Right renal pelvis (tissue), 4 donors: ENCODE measurements at regions not wholly inside any gene's neighbourhood (a gene's known extent, or its start where the extent isn't known, plus 50 kb on each side); places are given as distances from the start of the nearest gene placed in this dataset.

Experiments used
- DNase-seq, 4 donors: peaks; one replicate each; pipeline ENCODE4 v3.0.0-alpha.2; 2013; ENCODE audit warnings: low read depth in 4 of 4, low spot score in 3 of 4, missing footprints in 1 of 4

DNA sequence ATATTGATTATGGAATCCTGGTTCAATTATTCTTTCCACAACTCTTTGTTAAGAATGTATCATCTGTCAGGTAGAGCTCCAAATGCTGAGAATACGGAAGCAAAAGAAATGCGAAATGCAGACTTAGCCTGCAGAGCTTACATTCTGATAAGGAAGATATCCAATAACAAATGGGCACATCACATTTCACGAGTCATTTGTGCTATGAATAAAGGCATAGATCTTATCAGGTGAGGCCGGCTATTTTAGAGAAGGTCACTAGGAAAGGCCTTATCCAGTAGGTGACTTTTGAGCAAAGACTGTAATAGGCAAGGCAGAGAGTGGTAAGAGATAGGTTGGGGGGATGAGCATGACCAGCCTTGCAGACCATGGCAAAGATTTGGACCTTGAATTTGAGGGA, 174.3 kb upstream of the SERPINE2 start:
- DNase-seq, result no peak

DNA sequence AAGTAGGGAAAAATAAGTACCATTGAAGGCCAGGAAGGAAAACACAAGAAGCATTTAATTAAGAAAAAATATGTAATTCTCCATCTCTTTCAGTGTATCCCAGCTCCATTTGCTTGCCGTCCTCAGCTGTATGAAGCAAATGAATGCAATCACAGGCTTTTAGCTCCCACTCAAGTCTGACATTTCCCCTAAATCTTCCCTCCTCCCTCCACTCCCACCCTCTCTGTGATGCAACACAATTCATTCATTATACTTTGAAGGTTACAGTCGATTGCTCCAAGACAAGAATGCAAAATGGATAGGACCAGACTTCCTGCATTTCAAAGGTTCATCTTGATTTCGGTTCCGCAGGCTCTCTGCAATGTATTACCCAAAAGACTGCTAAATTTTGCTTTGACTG, 172.7 kb upstream of the SERPINE2 start:
- DNase-seq, result no peak

DNA sequence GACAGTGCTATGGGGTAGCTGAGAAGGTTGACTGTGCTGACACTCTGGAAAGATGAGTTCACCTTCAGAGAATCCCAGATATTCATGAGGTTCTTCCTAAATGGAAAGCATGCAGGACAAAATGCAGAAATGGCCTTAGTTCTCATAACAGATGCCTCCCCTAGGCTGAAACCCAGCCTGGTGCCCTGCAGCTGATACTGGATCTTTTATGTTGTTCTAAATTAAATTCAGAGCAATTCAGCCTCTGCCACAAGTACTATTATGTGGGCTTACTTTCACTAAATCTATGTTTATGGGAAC, 172.0 kb upstream of the SERPINE2 start:
- DNase-seq, result no peak

DNA sequence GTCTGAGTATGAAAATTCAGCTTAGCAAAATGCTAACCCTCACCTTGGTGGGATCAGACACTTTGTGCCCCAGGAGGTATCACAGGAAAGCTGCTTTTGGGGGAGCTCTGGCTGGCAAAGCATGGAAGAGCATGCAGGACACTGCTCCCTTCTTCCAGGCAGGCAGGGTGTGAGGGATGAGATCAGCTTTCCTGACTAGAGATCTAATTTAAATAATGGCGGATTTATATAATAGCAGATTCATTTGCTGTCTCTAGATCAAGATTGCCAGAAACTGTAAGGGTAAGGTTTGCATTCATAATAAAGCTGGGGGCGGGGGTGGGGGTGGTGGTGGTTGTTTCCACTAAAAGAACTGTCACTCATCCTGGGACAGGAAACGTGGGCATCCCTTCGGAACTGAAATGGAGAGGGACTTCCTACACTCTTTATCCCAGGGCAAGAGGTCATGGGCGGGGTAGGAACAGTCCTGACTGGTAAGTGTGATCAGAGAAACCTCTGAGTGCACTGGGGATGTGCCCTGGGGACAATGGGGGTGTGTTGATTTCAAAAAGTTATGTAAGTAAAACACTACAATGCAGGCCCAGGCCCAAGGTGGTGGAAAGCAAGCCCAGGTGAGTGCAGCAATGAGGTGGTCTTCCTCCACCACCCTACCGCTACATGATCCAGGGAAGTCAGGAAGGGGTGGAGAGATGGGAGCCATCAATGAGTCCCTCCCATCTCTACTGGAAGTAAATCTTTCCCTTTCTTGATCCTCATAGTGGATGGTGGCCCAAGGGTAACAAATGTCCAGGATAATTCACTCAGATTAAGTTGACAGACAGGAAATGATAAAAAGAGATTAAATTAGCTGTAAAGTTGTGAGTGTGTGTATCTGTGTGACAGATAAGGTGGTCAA, 171.4 kb upstream of the SERPINE2 start:
- no peak for DNase-seq

DNA sequence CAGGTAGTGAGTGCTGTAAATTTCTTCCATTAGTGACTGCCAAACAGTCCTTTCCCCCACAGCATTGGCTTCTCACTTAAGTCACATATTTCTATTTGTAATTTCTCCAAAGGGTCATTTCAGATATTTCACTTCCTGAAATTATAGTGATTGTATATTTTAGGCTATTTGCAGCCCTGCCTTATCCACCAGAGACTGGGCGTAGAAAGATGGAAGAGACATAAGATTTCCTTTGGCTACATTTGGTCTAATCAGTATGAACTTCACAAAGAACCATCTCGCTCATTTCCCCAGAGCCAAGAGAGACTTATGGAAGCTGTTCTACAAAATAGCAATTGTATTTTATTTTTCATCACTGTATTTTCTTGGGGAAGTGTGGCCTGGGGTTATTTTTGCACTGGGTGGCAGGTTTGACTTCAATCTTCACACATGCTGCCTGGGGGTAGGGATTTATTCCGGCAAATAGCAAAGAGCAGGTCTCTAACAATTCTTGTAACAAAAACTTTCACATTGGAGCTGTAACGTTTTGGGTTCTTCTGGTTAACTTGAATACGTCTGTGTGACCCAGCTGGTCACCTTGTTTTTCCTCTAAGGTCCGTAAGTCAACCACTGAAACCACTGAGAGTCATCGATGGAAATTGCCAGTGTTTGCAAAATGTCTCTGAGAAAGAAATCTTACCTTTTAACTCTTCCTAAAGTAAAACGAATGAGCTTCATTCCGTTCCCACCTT, 170.6 kb upstream of the SERPINE2 start:
- DNase-seq, result no peak

DNA sequence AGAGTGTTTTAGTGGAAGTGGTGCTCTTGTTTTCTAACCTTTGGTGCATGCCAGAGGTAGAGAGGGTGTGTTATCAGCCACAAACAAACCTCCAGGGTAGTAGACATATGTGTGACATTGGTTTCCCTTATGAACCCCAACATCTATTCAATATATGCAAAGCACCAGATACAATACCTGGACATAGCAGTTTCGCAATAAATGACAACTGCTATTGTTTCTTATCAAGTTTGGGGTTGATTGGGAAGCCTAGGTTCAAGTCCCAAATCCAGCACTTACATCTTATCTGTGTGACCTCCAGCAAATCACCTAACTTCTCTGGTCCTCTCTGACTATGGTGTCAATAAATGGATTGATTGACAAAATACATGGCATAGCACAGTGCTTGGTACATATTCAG, 169.4 kb upstream of the SERPINE2 start:
- DNase-seq, result no peak

DNA sequence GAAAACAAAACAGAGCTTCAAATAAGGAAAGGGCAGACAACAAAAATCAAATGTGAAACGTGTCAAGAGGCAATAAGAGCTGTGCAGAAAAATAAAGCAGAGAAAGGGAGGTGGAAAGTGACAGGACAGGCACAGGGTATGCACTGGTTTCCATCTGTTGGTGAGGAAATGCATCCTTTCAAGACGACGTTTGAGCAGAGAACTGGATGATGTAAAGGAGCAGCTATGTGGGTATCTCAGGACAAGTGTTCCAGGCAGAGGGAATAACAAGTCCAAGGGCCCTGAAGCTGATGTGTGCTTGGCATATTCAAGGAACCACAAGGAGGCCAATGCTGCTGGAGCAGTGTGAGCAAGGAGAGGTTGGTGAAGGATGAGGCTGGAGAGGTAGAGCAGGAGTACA, 168.9 kb upstream of the SERPINE2 start:
- no peak for DNase-seq

DNA sequence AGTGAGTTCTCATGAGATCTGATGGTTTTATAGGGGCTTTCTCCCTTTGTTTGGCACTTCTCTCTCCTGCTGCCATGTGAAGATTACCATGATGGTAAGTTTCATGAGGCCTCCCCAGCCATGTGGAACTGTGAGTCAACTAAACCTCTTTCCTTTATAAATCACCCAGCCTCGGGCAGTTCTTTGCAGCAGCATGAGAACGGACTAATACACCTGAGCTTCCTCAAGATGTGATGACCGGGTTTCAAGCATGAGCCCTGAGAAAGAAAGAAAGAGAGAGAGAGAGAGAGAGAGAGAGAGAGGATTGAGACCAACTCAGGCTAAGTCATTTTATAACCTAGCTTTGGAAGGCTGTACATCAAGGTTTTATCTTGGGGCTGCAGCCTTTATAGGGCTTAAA, 167.7 kb upstream of the SERPINE2 start:
- no peak for DNase-seq

DNA sequence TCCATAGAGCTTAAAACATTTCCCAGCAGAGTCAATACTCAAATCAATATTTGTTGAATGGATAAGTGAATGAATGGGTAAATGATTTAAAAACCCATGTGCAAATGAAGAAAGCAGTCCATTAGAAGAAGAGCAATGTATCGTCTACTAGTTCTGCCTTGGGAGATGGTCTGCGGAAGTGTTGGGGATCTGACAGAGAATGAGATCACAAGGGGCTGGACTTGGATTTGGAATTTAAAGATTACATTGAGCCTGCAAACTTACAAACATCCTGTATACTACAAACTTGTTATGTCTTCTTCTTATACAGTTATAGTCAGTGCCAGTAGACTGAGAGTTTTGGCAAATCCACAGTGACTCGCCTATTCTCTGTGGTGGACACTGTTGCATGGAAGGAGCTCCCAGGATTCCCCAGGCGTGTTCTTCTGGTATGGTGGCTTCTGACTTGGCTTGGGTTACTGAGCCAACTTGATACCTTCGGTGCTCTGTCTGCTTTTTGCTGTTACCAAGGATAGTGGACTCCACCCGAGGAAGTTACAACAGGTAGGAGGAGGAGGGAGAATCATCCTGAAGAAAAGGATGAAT, 163.3 kb upstream of the SERPINE2 start:
- DNase-seq, result no peak

DNA sequence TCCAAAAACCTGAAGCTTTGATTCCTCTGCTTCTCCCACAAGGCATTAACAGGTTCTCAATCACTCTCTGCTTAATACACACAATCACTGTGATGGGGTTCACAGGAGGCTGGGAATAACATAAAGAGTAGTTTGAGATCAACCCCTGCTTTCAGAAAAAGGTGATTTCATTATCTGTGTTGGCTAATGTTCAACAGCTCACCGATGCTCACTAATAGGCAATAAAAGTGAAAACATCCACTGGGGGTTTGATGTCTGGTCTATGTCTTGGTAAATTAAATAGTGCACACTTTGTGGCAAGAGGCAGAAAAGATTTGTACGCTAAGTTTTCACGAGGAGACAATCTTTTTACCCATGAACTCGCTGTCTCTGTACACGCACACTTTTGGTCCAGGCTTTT, 159.3 kb upstream of the SERPINE2 start:
- DNase-seq, result no peak

DNA sequence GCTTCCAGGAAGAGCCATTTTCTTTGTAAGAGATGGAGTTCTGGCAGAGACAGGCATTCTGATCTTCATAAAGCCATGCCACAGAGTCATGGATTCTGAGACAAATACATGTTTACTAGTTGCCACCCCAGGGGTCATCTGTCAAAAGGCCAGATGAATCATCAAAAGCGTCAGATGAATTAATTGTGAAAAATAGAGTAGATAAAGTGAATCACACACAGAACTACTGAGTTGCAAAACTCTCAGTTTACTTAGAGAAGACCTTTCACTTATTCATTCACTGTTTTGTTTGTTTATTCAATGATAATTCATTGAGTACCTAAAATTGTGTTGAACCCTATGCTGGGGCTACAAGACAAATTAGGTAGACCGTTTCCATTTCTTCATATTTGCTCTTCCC, 157.7 kb upstream of the SERPINE2 start:
- no peak for DNase-seq

DNA sequence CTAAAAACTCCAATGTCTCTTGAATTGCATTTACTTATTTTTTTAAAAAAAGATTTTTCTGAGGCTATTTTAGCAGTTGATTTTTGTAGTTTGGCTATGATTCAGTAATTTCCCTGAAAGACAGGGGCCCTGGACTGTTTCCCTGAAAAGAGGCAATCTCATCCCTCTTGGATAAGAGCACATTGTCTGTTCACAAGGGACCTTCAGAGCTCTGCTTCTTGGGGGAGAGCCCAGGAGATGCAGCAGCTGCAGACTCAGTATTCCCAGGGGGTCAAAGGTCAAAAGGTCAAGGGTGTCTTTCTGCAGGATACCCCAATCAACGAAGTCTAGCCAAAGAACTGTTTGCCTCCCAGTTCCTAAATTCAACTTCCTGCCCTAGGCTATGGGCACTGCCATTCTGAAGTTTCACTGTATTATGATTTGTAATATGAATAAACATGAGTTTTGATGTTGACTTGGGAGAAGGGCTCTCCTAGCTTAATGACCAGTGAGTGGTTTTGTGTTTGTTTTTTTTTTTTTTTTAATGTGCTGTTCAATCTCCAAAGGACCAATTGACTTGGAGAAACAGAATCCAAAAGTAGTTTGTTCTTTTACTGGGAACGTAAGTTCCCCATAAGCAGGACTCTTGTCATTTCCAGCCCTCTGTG, 157.0 kb upstream of the SERPINE2 start:
- no peak for DNase-seq

DNA sequence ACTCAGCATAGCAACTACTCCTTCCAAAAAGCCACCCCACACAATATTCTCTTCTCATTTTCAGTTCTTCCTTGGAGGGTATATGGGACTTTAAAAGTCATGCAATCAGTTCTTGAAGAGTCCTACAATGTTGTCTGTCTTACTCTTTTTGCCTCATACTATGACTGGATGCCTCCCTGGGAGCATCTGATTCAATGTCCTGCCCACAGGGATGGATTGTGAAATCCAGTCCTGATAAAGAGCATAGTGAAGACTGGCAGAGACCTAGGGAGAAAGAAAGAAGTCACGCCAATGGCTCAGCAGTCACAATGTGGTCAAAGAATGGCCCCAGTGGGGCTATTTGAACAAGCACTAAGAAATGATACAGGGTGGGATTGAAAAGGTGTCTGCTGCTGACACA, 155.1 kb upstream of the SERPINE2 start:
- no peak for DNase-seq

DNA sequence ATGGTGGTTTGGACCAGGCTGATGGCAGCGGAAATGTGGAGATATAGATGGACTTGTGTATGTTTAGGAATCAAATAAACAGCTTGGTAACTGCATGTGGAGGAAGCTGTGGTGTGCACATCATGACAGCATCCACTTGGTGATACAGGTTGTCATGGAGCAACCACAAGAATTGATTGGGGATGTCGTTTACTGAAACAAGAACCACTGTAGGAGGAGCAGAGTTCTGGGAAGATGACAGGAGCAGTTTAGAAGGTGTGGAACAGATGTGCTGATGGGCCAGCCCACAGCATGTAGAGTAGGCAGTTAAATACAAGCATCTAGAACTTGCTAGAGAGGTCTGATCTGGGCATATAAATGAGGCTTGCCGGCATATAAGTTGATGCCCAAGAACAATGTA, 152.4 kb upstream of the SERPINE2 start:
- no peak for DNase-seq

DNA sequence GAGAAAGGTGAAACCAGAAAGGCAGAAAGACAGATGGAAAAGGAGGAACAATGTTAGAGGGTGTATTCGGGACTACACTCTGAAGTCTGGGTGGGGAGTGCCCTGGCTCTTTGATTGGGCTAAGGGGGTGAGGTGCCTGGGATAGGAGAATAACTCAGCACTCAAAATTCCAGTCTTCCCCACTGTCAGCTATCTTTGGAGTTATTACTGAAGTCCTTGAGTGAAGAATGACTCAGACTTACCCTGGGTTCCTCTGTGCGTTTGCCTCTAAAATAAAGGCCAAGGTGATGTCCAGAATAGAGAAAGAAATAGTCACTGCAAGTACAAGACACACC, 151.8 kb upstream of the SERPINE2 start:
- no peak for DNase-seq

DNA sequence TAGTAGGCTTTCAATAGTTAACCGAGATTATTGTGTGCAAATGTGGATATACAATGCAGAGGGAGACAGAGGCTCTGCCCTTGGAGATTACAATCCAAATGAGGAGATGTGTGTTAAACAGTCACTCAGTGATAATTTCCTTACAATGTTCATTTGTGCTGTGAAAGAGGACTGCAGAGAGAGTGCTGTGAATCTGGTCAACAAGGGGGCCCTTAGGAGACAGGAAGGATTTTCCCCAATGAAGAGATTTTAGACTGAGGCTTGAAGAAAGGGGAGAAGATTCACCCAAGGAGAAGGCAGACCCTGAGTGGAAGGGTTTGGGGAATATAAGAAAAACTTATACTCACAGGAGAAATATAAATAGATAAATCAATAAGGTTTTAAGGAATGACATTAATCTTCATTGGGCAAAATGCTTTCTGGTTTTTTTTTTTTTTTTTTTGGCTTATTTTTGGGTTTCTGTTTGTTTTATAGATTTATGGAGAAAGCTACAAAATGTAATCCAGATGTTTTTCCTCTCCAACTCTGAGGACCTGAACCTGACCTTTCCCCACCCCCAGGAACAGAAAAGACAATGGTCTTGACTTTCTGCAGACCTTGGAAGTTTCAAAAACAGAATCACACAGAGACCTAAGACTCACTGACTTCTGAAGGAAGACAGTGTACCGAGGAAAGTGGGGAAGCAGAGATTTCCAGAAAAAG, 151.3 kb upstream of the SERPINE2 start:
- DNase-seq, result no peak

DNA sequence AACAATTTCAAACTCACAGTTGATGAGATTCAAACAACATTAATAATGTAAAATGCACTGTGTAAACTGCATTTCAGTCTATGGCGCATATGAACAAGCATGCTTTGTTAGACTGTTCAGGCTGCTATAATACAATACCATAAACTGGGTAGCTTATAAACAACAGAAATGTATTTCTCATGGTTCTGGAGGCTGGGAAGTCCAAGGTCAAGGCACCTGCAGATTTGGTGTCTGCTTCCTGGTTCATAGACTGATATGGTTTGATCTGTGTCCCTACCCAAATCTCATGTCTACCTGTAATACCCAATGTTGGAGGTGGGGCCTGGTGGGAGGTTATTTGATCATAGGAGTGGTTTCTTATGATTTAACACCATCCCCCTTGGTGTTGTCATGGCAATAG, 148.1 kb upstream of the SERPINE2 start:
- no peak for DNase-seq

DNA sequence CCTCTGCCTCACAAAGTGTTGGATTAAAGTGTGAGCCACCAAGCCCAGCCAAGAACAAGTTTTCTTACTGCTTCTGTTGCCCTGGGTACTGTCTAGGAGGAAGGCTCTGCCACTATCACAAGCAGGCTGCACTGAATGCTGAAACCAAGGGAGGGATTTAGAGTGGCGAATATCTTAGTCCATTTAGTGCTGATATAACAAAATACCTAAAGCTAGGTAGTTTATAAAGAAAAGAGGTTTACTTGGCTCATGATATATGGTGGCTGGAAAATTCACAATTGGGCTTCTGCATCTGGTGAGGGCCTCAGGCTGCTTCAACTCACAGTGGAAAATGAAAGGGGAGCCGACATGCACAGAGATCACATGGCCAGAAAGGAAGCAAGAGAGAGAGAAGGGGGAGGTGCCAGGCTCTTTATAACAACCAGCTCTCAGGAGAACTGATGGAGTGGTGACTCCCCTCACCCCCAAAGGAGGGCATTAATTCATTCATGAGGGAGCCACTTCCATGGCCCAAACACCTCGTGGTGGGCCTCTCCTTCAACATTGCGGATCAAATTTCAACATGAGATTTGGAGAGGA, 146.0 kb upstream of the SERPINE2 start:
- no peak for DNase-seq

DNA sequence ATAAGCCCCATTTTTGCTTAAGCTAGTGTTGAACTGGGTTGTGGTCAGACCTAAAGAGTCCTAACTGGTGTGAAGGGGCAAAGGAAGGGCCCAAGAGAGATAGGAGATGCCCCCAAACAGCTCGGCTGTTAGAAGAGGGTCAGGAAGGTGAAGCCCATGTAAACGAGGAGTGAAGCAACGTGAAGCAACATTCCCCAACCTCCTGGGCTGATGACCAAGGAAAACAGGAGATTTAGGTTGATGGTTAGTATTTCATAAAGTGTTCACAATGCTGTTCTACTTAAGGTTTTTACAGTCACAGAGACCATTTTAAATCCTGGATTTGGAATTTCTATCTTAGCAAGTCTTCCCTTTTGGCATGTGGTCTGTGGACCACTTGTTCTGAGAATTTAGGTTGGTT, 144.0 kb upstream of the SERPINE2 start:
- DNase-seq, result no peak

DNA sequence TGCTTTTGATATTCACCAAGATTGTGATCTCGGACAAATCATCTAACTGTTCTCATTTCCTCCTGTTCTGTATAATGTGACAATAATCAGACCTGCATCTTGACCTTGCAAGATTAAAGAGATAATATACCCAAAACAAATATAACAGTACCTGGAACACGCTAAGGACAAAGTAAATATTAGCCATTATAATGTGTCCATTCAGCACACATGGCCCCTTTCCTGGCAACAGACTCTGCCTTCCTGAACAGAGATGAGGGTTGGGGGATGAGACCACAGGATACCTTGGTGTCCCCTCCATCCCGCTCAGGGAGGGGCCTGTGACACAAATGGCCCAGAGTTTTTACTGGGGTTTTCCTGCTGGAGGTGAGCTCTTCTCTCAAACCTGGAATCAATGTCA, 143.4 kb upstream of the SERPINE2 start:
- no peak for DNase-seq
